HEK293 (cell line): ENCODE measurements at regions not wholly inside any gene's neighbourhood (a gene's known extent, or its start where the extent isn't known, plus 50 kb on each side); places are given as distances from the start of the nearest gene placed in this dataset.

Experiments
- CTCF ChIP-seq: fragments of 450-650 bp; formaldehyde crosslinking; IDR thresholded peaks from 2 replicates; pipeline ENCODE4 v1.5.1; 2016; ENCODE audit warnings: missing biosample characterization, missing genetic modification characterization
- PATZ1 ChIP-seq: fragments of 450-650 bp; formaldehyde crosslinking; IDR thresholded peaks from 2 replicates; pipeline ENCODE4 v1.5.1; 2016; ENCODE audit warnings: missing biosample characterization, missing genetic modification characterization
- PBX3 ChIP-seq: sonication (generic); formaldehyde crosslinking; IDR thresholded peaks from 2 replicates; pipeline ENCODE4 v1.8.1; 2022; ENCODE audit warnings: mild to moderate bottlenecking, moderate library complexity, missing genetic modification reagents
- ZFP69B ChIP-seq: fragments of 450-650 bp; formaldehyde crosslinking; IDR thresholded peaks from 2 replicates; pipeline ENCODE4 v1.5.1; 2016; ENCODE audit warnings: missing biosample characterization, missing genetic modification characterization
- ZNF146 ChIP-seq: fragments of 450-650 bp; formaldehyde crosslinking; IDR thresholded peaks from 2 replicates; pipeline ENCODE4 v1.5.1; 2016; ENCODE audit warnings: missing biosample characterization, missing genetic modification characterization
- ZSCAN18 ChIP-seq: fragments of 450-650 bp; formaldehyde crosslinking; IDR thresholded peaks from 2 replicates; pipeline ENCODE4 v1.5.1; 2016; ENCODE audit warnings: missing biosample characterization, missing genetic modification characterization

GRCh38 chr7:32224276-32224675, 154.1 kb upstream of the PDE1C start:
- TF ChIP-seq ZFP69B, result no peak
- TF ChIP-seq ZNF146 (tag by site-specific recombination), result no peak
- no peak for TF ChIP-seq PATZ1 (tag by site-specific recombination)
- no peak for TF ChIP-seq CTCF (tag by site-specific recombination)
- no peak for TF ChIP-seq ZSCAN18 (tag by site-specific recombination)
- TF ChIP-seq PBX3 (CRISPR knock-in tag), result no peak
